GM18858 (cell line): ENCODE measurements at regions not wholly inside any gene's neighbourhood (a gene's known extent, or its start where the extent isn't known, plus 50 kb on each side); places are given as distances from the start of the nearest gene placed in this dataset.

ENCODE experiments used
- ATAC-seq: cut with Tn5 transposase; IDR thresholded peaks from one replicate; pipeline ENCODE4 v1.9.1; 2021; ENCODE audit not compliant: unreplicated experiment

- ATAC-seq = no peak
These were observed 263.8 kb downstream of the PTPRC start for GRCh38 chr1:198902655-198903054.

GRCh38 chr1:198903203-198903602, 264.4 kb downstream of the PTPRC start:
- ATAC-seq = no peak

GRCh38 chr1:198903621-198904020, 264.8 kb downstream of the PTPRC start:
- ATAC-seq = no peak

GRCh38 chr1:198904321-198904720, 265.5 kb downstream of the PTPRC start:
- ATAC-seq = no peak

GRCh38 chr1:198906739-198907422, 268.0 kb downstream of the PTPRC start:
- ATAC-seq = no peak

GRCh38 chr1:198907423-198907746, 268.5 kb downstream of the PTPRC start:
- ATAC-seq = no peak

- no peak for ATAC-seq
These were observed 270.2 kb downstream of the PTPRC start for GRCh38 chr1:198908995-198909394.

GRCh38 chr1:198909973-198910372, 271.1 kb downstream of the PTPRC start:
- ATAC-seq = no peak

GRCh38 chr1:198910816-198911215, 272.0 kb downstream of the PTPRC start:
- ATAC-seq = no peak

GRCh38 chr1:198912046-198912445, 273.2 kb downstream of the PTPRC start:
- ATAC-seq = no peak

- no peak for ATAC-seq
These were observed 274.8 kb downstream of the PTPRC start for GRCh38 chr1:198913667-198914066.

GRCh38 chr1:198915327-198916231, 276.7 kb downstream of the PTPRC start:
- no peak for ATAC-seq

- ATAC-seq = no peak
These were observed 278.4 kb downstream of the PTPRC start for GRCh38 chr1:198917226-198917625.

GRCh38 chr1:198918920-198919319, 280.1 kb downstream of the PTPRC start:
- ATAC-seq = no peak

- ATAC-seq = peak; percentile 59
These were observed 281.0 kb downstream of the PTPRC start for GRCh38 chr1:198919667-198920398.

GRCh38 chr1:198922638-198923430, 284.0 kb downstream of the PTPRC start:
- peak; percentile 70 for ATAC-seq

- ATAC-seq = no peak
These were observed 285.2 kb downstream of the PTPRC start for GRCh38 chr1:198923993-198924392.

- no peak for ATAC-seq
These were observed 286.7 kb downstream of the PTPRC start for GRCh38 chr1:198925567-198925966.

- ATAC-seq = no peak
These were observed 288.3 kb downstream of the PTPRC start for GRCh38 chr1:198927129-198927528.

GRCh38 chr1:198929111-198929604, 290.3 kb downstream of the PTPRC start:
- ATAC-seq = no peak
